ENCODE measurements at regions not wholly inside any gene's neighbourhood (a gene's known extent, or its start where the extent isn't known, plus 50 kb on each side); places are given as distances from the start of the nearest gene placed in this dataset.

DNA sequence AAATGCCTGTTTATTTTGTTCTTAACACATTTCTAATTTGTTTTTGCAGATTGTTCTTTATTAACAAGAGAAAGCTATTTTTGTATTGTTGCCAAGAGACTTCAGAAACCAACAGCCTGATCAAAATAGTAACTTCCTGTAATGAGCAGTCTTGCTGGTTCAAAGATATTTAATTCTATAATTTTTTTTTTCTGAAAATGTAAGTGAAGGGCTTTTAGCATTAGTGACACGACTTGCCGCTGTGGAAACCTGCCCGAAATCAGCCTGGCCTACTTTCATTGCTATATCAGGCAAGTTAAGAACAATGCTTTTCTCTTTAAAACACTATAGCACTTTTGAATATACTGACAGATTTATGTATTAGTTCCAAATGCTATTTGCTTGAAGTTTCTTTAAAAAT lies 374.3 kb downstream of the EFNB2 start:
- no peak for DNase-seq

DNA sequence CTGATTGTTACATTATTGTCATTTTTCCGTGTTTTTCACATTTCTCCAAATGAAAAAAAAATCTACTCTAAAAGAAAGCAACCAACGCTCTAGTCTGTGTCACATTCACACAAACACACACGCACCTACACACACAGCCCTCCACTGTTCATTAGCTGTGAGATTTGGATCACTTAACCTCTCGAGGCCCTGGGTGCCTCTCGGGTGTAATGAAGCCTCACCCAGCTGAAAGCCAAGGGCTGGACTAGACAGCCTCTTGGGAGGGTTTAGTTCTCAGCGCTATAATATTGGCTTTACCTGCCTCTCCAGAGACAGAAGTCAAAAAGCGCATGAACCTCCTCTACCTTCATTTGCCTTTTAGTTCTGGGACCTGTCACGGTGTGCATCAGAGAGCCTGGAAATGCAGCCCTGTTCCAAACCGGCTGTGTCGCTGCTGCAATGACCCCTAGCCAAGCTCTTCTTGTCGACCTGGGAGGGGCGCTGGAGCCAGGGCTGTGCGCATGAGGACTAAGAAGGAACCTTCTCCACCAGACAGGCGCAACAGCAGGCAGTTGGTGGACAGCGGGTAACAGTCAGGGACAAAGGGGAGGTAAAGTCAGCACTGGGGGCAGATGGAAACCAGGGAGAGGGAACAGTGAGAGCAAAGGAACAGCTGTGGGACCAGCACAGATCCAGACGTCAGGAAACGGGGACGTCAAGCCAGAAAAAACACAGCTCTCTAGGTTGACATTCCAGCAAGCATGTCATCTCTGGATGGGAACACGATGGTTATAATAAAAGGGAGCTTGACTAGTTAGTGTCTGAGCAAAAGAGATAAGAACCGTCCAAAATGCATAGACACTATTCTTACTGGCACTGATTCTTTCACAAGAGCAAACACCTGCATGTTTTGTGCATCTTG lies 375.9 kb downstream of the EFNB2 start:
- DNase-seq = peak; percentile 28

DNA sequence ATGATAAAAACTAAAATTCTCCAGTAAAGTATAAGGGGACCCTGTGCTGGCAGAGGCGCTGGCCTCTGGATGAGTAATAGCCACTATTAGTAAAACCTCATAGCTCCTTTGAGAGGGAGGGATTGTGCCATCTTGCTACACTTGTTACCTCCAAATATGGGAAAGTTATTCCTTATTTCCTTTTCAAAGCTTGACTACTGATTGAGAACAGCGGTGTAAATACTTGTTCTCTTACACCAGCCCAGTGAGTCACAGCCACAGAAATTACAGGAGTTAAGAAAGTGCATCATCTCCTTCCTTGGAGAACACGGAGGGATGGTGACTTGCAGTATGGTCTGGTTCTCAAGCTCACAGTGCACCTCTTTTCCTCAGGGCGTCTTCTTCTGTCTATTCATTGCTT lies 379.0 kb downstream of the EFNB2 start:
- DNase-seq = no peak

DNA sequence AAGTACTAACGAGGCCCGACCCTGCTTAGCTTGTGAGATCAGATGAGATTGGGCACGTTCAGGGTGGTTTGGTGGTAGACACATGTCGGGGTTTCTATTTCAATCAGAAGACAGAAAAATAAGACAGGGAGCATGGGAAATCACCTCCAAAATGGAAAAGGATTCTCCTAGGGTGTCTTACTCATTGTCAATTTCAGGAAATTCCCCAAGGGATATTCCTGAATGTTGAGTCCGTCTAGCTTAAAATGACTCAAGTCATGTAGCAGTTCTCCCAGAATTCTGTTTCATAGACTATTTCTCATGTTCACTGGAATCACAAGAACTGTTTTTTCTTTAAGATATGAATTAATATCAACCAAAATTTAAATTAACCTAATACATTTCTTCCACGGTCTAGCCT lies 380.1 kb downstream of the EFNB2 start:
- no peak for DNase-seq

DNA sequence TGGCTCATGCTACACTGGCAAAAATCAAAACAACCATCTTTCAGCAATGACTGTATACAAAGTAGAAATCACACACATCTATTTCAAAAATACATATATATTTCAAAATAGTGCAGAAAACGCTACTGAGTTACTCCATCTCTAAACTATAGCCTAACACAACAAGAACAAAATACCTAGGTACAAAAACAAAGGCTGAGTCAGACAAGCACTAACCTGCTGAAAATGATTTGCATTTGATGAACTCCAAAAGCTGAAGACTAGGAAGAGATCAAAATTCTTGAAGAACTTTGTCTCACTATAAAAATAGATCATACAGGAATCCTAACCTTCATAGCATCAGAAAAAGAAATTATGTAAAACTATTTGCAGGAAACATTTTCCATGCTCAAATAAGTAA lies 381.6 kb downstream of the EFNB2 start:
- DNase-seq = no peak

DNA sequence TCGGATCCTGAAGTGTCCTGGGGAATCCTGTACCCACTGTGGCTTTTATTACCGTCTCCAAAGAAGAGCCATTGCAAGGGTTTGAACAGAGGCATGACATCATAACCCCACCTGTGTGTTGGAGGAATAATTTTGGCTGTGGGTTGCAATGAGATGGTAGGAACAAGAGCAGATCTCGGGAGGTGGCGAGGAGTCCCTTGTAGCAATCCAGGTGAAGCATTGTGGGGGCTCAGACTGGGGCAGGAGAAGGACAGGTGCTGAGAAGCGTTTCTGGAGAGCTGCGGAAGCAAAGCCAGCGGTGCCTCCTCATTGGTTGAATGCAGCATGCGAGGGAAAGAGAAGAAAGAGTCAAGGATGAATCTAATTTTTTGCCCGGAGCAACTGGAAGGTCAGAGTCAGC lies 382.4 kb downstream of the EFNB2 start:
- no peak for DNase-seq

DNA sequence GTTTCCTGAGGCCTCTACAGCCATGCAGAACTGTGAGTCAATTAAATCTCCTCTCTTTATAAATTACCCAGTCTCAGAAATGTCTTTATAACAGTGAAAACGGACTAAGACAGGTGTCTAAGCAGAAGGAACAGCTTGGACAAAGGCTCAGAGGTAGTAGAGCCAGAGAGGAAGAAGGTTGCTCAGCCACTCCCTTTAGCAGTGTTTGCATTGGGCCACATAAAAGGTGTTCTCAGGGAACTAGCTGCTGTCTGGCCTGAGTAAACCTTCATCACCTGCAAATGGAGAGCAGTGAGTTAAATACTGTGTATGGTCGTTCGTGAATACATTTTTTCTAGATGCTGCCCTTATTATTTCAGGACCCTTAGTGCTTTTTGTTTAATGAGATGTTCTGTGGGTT lies 383.4 kb downstream of the EFNB2 start:
- DNase-seq = no peak

DNA sequence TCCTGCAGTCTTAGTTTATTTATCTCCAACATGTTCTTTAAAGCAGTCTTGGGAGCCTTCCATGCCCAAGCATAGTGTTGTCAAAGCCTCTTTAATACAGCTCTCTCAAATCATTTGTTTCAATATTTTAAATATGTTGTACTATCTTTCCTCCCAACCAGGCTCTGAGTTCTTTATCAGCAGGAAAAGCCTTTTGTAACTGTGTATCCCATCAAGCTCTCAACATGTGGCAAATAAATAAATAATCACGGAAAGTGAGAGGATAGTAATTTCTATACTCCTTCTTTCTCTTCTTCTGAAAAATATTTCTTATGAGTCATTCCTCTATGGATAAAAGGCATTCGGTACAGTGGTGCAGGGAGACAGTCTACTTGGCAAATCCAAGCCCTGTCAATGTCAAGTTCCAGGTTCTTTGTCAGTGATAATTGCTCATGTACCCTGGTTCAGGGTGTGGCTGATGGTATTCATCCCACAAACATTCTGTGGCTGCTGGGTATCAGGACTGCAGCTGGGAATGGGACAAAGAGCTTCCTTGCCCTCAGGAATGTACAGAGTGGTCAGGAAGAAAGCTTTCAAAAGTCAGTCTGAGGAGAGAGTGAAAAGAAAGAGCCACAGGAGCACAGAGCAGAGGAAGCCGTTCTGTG lies 384.3 kb downstream of the EFNB2 start:
- no peak for DNase-seq

DNA sequence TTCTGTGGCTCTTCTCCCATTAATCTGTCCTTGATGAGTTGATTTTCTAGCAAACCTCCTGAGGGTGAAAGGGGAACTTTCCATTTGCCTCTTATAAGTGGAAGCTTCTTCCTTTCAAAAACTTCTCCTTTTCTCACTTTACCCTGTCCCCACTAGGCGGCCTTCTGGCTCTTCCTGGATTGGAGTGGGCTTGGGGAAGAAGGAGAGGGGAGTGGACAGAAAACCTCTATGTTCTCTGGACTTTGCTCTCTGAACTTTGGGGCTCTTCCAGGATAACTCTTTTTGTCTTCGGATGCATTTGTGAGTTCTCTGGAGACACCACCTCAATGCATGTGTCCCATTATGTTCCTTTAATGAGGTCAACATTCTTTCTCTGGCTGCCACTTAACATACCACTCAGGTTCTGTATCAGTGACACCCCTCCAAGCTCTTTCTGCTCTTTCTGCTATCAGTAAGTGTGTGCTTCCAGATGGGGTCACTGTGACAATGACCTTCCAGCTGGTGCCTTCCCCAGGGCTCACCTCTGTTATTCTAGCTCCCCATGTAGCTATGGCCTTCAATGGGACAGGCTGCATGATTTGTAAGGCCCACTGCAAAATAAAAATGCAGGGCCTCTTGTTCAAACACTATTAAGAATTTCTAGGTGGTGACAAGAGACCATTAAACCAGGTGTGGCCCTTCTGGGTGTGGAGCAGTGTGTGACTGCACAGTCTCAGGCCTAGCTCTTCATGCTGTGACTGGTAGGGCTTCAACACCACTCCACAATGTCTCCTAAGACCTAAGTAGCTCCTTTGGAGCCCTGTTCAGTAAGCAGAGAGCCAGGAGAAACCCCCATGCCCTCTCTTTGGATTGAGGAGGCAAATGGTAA lies 389.2 kb downstream of the EFNB2 start:
- DNase-seq = peak; percentile 58

DNA sequence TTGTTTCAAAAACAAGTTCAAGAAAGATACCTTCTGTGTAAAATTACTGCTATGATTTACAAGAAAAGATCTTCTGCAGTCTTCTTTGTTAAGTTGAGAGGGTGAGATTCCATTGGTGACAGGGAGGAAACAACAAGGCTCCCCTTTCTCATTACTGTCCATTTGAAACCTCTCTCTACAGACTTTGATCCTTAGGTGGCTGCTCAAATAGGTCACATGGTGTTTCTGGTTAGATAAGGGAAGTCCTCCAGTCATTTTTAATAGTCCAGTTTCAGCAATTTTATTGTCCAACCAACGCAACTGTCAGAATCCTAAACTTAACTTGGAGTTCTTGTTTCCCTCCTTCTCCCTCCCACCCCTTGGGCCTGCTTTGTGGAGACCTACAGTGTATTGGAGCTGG lies 390.4 kb downstream of the EFNB2 start:
- DNase-seq = no peak

DNA sequence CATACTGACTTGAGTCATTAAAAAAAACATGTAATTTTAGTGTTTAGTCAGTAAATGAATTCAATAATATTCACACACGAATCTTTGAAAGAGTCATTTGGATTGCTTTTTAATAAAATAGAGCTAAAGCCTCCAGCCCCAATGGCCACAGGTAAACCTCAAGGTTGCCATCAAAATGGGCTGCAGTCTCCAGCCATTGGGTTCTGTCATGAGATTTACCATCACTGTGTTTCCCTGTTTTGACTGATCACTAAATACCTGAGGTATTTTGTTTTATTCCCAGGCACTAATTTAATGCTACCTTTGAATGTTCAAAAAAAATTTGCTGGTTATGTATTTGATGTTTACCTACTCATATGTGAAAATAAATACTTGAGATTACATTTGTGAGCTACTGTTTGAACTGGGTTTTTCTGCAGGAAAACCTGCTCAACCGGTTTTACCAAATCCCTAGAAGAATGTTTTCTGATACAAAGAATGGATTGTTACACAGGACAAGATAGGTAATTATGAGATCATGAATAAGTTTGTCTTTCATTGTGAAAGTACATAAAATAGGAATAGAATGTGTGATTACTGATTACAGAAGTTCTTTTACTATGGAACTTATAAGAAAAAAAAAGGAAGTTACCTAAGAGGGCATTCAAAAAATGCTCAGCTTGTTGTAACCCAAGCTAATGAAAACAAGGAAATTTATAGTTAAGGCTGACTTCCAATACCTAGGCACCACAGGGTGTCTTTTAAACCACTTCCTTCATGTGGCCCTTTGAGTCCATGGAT lies 391.3 kb downstream of the EFNB2 start:
- DNase-seq = no peak

DNA sequence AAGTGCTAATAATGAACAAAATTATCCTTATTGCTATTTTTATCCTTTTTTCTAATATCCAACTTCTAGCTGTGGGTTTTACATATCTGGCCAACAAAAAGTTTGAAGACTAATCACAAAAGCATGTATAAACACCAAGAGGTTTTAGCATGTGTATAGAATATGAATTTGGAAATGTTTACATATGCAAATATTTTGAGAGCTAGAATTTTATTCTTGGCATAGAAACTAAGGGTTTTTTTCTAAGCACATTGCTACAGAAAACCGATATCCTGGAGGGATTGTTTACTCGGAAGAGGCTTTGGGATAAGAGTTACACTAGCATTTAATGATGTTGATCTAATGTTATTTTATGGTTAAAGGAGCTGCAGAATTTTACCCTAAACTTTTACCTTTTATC lies 392.1 kb downstream of the EFNB2 start:
- no peak for DNase-seq

DNA sequence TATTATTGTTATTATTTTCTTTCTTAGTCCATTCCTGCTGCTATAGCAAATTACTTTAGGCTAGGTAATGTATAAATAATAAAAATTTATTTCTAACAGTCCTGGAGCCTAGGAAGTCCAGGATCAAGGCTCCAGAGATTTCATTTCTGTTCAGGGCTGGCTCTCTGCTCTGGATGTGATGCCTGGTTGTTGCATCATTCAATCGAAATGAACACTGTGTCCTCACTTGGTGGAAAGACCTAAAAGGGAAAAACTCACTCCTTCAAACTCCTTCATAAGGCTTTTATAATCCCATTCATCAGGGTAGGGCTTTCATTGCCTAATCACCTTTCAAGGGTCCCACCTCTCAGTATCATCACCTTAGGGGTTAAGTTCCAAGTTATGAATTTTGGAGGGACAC lies 395.0 kb downstream of the EFNB2 start:
- DNase-seq = no peak

DNA sequence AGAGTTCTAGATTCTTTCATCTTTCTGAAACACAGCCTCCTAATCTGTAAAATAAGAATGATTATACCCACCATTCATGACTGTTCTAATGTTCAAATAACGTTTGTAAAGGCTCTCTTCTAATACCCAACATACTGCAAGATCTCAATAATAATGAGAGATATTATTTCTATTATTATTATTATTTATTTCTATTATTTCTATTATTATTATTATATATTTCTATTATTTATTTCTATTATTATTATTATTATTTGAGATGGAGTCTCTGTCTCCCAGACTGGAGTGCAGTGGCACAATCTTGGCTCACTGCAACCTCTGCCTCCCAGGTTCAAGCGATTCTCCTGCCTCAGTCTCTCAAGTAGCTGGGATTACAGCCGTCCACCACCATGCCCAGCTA lies 395.5 kb downstream of the EFNB2 start:
- DNase-seq = no peak

DNA sequence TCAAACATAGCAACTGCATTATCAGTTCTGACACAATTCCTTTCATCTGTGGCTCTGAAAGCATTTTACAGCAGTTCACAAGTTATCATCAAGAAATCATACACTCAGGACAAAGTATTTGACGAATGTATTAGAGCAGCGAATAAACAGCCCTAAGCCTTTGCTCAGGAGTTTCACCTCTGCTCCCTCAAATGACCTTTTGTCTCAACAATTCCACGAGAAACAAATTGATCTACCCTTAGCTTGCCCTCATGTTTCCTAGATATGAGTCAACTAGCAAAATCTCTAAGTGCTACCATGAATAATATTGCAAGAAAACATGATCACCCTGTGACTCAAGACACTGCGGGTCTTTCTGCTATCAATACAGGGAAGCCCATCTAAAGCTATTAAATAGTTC lies 396.1 kb downstream of the EFNB2 start:
- no peak for DNase-seq

DNA sequence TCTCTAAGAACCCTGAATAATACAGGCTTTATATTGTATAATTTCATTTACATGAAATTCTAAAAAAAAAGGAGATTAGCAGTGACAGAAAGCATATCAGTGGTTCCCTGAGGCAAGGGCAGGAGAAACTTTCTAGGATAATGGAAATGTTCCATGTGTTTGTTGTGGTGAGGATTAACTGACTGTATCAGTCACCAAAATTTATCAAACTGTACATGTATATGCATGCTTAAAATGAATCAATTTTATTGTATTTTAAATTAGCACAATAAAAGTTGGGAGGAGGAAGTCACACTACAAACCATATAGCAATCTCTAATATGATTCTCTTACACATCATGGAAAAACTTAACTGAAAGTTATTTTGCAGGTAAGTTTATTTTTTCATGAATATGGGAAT lies 396.8 kb downstream of the EFNB2 start:
- no peak for DNase-seq

DNA sequence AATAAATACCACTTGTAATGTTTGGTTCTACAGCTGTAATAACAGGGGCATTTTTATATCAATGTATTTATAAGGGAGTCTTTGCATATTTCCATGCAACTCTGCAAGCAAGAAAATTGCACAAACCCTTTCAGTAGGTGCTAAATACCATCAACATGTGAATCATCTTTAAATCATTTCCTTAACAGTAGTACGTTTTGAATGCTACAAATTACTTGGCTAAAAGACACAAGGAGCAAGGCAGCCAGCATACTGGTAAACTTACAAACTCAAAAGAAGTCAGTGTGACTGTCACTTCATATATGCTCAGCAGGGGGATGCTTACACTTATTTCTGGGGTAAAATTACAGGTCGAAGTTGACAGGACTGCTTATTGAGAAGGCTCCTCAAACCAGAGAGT lies 402.4 kb downstream of the EFNB2 start:
- DNase-seq = no peak

DNA sequence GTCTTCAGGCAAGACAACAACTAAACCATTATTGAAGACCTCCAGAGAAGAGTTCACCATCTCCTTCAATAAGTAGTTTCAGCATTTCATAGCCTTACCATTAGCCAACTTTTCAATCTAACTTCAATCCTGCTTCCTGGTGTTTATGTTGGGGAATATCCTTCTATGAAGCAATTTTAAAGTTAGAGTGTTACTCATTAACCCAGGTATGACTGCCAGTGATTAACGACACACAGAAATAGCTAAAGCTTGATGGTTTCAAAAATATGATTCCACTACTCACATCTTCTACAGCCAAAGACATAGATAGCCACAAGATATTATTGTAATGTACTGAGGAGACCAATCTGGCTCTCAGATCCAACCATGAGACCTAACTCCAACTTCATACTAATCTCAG lies 403.2 kb downstream of the EFNB2 start:
- DNase-seq = no peak

DNA sequence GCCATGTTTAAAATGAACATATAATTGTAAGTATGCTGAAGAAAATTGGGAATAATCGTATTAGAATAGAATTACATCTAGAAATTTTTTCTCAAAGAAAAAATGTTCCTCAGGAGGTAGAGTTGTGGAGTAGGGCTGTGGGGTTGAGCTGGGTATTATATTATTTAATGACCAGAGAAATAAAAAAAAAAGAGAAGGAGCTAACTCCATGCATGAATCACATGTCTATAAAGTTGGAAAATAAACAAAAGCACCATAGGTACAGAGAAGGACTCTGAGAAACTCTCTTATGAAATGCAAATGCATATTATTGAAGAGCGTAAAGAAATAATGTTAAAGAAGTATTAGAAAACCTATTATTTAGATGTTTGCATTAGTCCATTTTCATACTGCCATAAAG lies 405.5 kb downstream of the EFNB2 start:
- DNase-seq = no peak

DNA sequence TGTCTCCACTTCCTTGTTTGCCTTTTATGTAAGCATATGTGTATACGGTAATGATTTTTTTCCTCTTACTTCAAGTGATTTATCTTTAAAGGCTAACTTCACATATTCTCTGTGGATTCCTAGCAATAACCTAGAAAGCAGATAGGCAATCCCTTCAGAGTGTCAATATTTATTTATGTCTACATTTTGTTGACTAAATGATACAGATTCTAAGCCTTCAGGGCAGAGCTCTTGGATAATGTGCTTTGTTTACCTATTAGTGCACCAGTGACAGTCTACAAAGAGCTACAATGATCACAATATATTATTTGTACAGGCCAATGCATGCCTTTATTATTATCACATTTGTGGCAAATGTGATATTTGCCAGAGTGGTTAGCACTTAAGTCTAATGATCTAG lies 406.2 kb downstream of the EFNB2 start:
- DNase-seq = no peak

DNA sequence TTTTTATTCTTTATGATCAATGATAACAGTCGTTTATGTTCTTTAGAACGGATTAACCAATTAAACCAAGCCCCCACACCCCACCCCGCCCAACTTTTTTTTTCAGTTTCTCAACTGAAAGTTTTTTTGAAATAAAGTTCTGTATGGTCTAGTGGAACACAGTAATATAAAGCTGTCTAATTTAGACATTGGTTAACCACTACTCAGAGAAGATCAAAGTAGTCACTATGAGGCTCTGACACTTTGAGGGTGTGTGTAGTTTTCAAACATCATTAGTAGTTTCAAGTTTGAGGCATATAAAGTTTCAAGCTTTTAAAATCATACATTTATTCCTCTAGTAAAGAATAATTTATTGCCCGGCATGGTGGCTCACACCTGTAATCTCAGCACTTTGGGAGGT lies 413.2 kb downstream of the EFNB2 start:
- DNase-seq = no peak

DNA sequence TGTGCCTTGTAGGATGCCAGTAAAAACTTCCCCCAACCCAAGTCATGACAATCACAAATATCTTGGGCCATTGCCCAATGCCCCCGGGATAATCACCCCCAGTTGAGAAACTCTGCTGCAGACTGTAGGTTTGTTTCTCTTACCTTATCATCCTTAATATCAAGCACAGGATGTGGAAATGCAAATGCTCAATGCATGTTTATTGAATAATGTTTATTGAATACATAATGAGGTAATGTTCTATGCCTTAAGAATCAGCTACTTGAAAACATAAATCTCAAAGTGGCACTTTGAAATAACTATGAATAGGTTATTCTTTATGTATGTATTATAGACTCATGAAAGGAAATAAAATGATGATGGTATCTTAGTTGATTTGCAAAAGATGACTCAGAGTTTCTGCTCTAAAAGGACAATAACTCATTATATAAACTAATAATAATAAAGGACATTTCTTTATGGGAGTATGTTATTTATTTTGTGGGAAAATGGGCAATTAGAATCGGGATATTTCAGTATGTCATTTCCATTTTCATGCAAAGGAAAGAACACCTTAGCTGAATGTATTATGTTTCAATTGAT lies 414.2 kb downstream of the EFNB2 start:
- DNase-seq = no peak

DNA sequence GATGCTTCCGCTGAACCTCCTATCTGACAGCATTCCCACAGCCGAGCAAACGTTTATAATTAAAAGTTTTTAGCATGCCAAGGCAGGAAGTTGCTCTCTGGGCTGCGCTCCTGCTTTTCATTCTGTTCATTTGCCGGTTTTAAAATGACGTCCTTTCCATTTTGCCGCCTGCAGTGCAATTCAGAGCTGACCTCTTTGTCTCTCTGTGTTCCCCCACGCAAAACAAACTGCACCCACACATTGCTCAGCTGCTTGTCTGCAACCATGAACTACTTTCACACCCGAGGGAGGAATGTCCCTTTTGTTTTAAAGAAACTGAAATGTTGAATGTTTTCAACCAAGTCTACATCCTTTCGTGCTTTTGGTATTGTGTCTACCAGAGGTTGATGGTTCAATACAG lies 416.5 kb downstream of the EFNB2 start:
- no peak for DNase-seq

Measured in NCI-H187 treated with DMSO at 0.1 percent for 48 hours (cell line).